MCF 10A (cell line): ENCODE measurements at regions not wholly inside any gene's neighbourhood (a gene's known extent, or its start where the extent isn't known, plus 50 kb on each side); places are given as distances from the start of the nearest gene placed in this dataset.
"Not testable (repeated sequence)": the region's sequence is repeated elsewhere in the genome, so short reads cannot be mapped to it uniquely, and the experiment has no call there.

Experiments used
- BruUV-seq: library from RNA; stranded (reverse); fragments of 400-500 nt; replicated peaks from 2 replicates; lab custom pipeline; 2021; lab: Mats Ljungman, UMichigan
- CTCF ChIA-PET: fragments of 300-600 bp; sonication (Branson Sonifier 250); formaldehyde crosslinking; extraction: SDS; loops from one replicate; lab custom pipeline; 2021; ENCODE audit warnings: antibody characterized with exemption, inconsistent platforms; lab: Yijun Ruan, JAX
- POLR2A ChIA-PET: fragments of 300-600, 350-650 bp; sonication (Branson Sonifier 250); formaldehyde crosslinking; extraction: SDS; loops from one replicate; lab custom pipeline; 2020; ENCODE audit warnings: antibody characterized with exemption, inconsistent platforms; lab: Yijun Ruan, JAX
- DNase-seq: peaks from one replicate; pipeline ENCODE4 v3.0.0-alpha.2; 2018; ENCODE audit not compliant: unreplicated experiment
- H3K27ac Mint-ChIP-seq: one replicate; pipeline ENCODE4 v1.8.0; 2022; ENCODE audit warnings: mild to moderate bottlenecking, low read depth, mixed read lengths; ENCODE audit not compliant: unreplicated experiment
- H3K27me3 Mint-ChIP-seq: one replicate; pipeline ENCODE4 v1.8.0; 2022; ENCODE audit warnings: mixed read lengths; ENCODE audit not compliant: insufficient read depth, unreplicated experiment
- H3K36me3 Mint-ChIP-seq: one replicate; pipeline ENCODE4 v1.8.0; 2022; ENCODE audit warnings: mild to moderate bottlenecking, moderate library complexity, mixed read lengths; ENCODE audit not compliant: insufficient read depth, unreplicated experiment
- H3K4me1 Mint-ChIP-seq: one replicate; pipeline ENCODE4 v1.8.0; 2022; ENCODE audit warnings: mixed read lengths; ENCODE audit not compliant: insufficient read depth, unreplicated experiment
- H3K4me3 Mint-ChIP-seq: one replicate; pipeline ENCODE4 v1.8.0; 2022; ENCODE audit warnings: mild to moderate bottlenecking, moderate library complexity, mixed read lengths; ENCODE audit not compliant: unreplicated experiment
- H3K9me3 Mint-ChIP-seq: one replicate; pipeline ENCODE4 v1.8.0; 2022; ENCODE audit warnings: mixed read lengths; ENCODE audit not compliant: unreplicated experiment
- intact Hi-C: fragments of 100-400 bp; cut with micrococcal nuclease; formaldehyde crosslinking; loops from 2 replicates; pipeline ENCODE4 v1.14.1; 2022
- TF ChIP-seq, protein P1 (sequence below): fragments of 200-600 bp; IDR thresholded peaks from one replicate; pipeline ENCODE4 v1.8.0; 2022; ENCODE audit warnings: antibody characterized with exemption, mild to moderate bottlenecking; ENCODE audit not compliant: unreplicated experiment

DNA sequence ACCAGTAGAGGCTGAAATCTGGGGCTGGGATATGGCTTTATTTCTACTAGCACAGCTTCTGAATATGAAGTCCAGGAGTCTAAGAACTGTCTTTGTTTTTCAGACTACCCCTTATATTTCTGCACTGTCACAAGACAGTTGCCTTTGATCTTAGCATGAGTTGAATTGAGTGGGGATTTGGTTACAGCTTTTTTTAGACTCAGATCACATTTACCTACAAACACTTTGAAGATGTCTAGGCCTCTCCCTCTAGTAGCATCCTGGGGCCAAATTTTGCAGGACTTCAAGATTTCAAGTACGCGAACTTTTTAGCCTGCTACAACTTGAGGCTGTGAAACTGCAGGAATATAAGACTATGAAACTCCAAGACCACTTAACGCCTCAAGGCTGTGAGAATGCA, 240.2 kb downstream of the NEBL start:
- TF ChIP-seq, protein P1, sequence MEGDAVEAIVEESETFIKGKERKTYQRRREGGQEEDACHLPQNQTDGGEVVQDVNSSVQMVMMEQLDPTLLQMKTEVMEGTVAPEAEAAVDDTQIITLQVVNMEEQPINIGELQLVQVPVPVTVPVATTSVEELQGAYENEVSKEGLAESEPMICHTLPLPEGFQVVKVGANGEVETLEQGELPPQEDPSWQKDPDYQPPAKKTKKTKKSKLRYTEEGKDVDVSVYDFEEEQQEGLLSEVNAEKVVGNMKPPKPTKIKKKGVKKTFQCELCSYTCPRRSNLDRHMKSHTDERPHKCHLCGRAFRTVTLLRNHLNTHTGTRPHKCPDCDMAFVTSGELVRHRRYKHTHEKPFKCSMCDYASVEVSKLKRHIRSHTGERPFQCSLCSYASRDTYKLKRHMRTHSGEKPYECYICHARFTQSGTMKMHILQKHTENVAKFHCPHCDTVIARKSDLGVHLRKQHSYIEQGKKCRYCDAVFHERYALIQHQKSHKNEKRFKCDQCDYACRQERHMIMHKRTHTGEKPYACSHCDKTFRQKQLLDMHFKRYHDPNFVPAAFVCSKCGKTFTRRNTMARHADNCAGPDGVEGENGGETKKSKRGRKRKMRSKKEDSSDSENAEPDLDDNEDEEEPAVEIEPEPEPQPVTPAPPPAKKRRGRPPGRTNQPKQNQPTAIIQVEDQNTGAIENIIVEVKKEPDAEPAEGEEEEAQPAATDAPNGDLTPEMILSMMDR = no peak
- DNase-seq = no peak
- no peaks in the 10 kb centered on the region for H3K4me1 Mint-ChIP-seq
- ChIA-PET POLR2A (no interaction called here), CTCF (interaction anchor here (0.6 kb wide), 1 partner anchor 49 kb away, joined by 3 read pairs; no protein-coding TSS in a partner anchor)
- H3K27ac Mint-ChIP-seq = no peak overlapping the region
- H3K36me3 Mint-ChIP-seq = no peaks in the 10 kb centered on the region
- no peaks in the 10 kb centered on the region for H3K9me3 Mint-ChIP-seq
- no peaks in the 10 kb centered on the region for H3K27me3 Mint-ChIP-seq
- BruUV-seq = no TSS peak
- intact Hi-C loops = no loop called here
- H3K4me3 Mint-ChIP-seq = no peak overlapping the region

DNA sequence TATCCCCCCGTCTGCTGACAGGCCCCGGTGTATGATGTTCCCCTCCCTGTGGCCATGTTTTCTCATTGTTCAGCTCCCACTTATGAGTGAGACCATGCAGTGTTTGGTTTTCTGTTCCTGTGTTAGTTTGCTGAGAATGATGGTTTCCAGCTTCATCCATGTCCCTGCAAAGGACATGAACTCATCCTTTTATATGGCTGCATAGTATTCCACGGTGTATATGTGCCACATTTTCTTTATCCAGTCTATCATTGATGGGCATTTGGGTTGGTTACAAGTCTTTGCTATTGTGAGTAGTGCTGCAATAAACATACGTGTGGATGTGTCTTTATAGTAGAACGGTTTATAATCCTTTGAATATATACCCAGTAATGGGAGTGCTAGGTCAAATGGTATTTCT, 244.7 kb downstream of the NEBL start:
- H3K36me3 Mint-ChIP-seq, BruUV-seq, POLR2A ChIA-PET, H3K9me3 Mint-ChIP-seq, H3K4me3 Mint-ChIP-seq, H3K27me3 Mint-ChIP-seq, H3K4me1 Mint-ChIP-seq, H3K27ac Mint-ChIP-seq, intact Hi-C loops, CTCF ChIA-PET, DNase-seq: not testable (repeated sequence)

DNA sequence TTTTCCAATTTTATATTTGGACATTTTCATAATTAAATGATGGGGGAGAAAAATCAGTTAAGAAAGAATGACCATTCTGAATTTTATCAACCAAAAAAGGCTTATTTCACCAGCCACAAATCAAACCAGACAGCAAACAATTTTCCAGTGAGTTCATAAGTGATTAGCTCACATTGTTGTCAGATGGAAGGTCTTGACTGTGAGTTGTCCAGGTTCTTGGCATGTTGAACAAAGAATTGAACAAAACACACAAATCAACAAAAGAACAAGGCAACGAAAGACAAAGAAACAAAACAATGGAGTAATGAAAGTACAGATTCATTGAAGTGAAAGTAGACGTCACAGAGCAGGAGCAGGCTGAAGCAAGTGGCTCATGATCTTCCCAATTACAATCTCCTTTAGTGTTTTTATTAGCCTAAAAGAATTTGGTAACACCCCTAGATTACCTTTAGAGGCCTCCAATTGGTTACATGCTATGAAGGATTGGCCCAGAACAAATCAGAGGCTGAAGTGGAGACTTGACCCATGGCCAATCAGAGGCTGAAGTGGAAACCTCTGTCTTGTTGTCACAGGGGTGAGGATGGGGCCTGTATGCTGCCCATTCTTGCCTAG, 248.7 kb downstream of the NEBL start:
- H3K36me3 Mint-ChIP-seq = peaks cover 7% of the 10 kb centered on the region
- CTCF ChIA-PET = no interaction called here
- TF ChIP-seq, protein P1 = no peak
- BruUV-seq = no TSS peak
- intact Hi-C loops = no loop called here
- H3K9me3 Mint-ChIP-seq = no peaks in the 10 kb centered on the region
- H3K4me3 Mint-ChIP-seq = no peak overlapping the region
- H3K27me3 Mint-ChIP-seq = no peaks in the 10 kb centered on the region
- no peak overlapping the region for H3K27ac Mint-ChIP-seq
- POLR2A ChIA-PET = interaction anchor here (0.7 kb wide), 1 partner anchor 38 kb away, joined by 3 read pairs; no protein-coding TSS in a partner anchor
- no peaks in the 10 kb centered on the region for H3K4me1 Mint-ChIP-seq
- no peak for DNase-seq

DNA sequence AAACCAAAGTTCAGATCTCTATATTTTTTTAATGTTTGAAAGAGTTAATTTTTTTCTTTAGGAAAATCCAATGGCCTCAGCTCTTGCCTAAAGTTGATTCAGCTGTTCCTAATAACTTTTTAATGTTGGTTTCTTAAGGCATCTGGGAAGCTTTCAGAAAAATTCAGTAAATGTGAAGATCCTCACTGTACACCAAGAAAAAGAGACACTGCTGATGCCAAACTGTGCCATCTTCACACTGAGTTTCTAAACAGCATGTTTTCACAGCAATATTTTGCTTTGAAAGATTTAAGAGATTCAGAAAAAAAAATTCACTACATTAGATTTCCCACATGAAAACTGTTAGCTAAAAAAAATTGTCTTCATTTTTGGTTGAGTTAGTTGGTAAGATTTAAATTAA, 249.4 kb downstream of the NEBL start:
- no peak for DNase-seq
- no peaks in the 10 kb centered on the region for H3K27me3 Mint-ChIP-seq
- no TSS peak for BruUV-seq

More for the DNA sequence above, 249.4 kb downstream of the NEBL start:
- TF ChIP-seq, protein P1 = no peak
- H3K9me3 Mint-ChIP-seq = no peaks in the 10 kb centered on the region
- intact Hi-C loops = no loop called here
- no peak overlapping the region for H3K4me3 Mint-ChIP-seq
- H3K27ac Mint-ChIP-seq = no peak overlapping the region
- ChIA-PET POLR2A (interaction anchor here (0.7 kb wide), 1 partner anchor 39 kb away, joined by 3 read pairs; no protein-coding TSS in a partner anchor), CTCF (interaction anchor here (0.6 to 0.8 kb wide), 2 partner anchors 18 to 111 kb away, joined by 3 read pairs; no protein-coding TSS in a partner anchor)
- H3K4me1 Mint-ChIP-seq = no peaks in the 10 kb centered on the region
- peaks cover 7% of the 10 kb centered on the region for H3K36me3 Mint-ChIP-seq
